GM18909 (cell line): ENCODE measurements at regions not wholly inside any gene's neighbourhood (a gene's known extent, or its start where the extent isn't known, plus 50 kb on each side); places are given as distances from the start of the nearest gene placed in this dataset.
"Not testable (repeated sequence)": the region's sequence is repeated elsewhere in the genome, so short reads cannot be mapped to it uniquely, and the experiment has no call there.

ENCODE experiments used
- ATAC-seq: cut with Tn5 transposase; IDR thresholded peaks from one replicate; pipeline ENCODE4 v1.9.1; 2021; ENCODE audit warnings: mild to moderate bottlenecking; ENCODE audit not compliant: unreplicated experiment, poor library complexity

- ATAC-seq = no peak
Measured at GRCh38 chr17:71200597-71200996, 920.2 kb upstream of the SOX9 start.

GRCh38 chr17:71201639-71202038 lies 919.2 kb upstream of the SOX9 start:
- ATAC-seq = no peak

GRCh38 chr17:71202449-71202848 lies 918.4 kb upstream of the SOX9 start:
- ATAC-seq = no peak

- no peak for ATAC-seq
Measured at GRCh38 chr17:71203953-71204352, 916.9 kb upstream of the SOX9 start.

- not testable (repeated sequence) for ATAC-seq
Measured at GRCh38 chr17:71205951-71206350, 914.9 kb upstream of the SOX9 start.

- ATAC-seq = no peak
Measured at GRCh38 chr17:71208111-71208704, 912.6 kb upstream of the SOX9 start.

- no peak for ATAC-seq
Measured at GRCh38 chr17:71213936-71214335, 906.9 kb upstream of the SOX9 start.

- ATAC-seq = no peak
Measured at GRCh38 chr17:71217769-71218168, 903.1 kb upstream of the SOX9 start.

- no peak for ATAC-seq
Measured at GRCh38 chr17:71224824-71225575, 895.8 kb upstream of the SOX9 start.

GRCh38 chr17:71227841-71228240 lies 893.0 kb upstream of the SOX9 start:
- ATAC-seq = no peak

GRCh38 chr17:71229070-71229469 lies 891.8 kb upstream of the SOX9 start:
- no peak for ATAC-seq

- ATAC-seq = no peak
Measured at GRCh38 chr17:71232801-71233559, 887.8 kb upstream of the SOX9 start.

- ATAC-seq = no peak
Measured at GRCh38 chr17:71234349-71234748, 886.5 kb upstream of the SOX9 start.

GRCh38 chr17:71237903-71238538 lies 882.8 kb upstream of the SOX9 start:
- no peak for ATAC-seq

- no peak for ATAC-seq
Measured at GRCh38 chr17:71247441-71248015, 873.3 kb upstream of the SOX9 start.

GRCh38 chr17:71251276-71251675 lies 869.5 kb upstream of the SOX9 start:
- no peak for ATAC-seq

GRCh38 chr17:71251951-71252350 lies 868.9 kb upstream of the SOX9 start:
- no peak for ATAC-seq

- no peak for ATAC-seq
Measured at GRCh38 chr17:71252436-71252835, 868.4 kb upstream of the SOX9 start.

- ATAC-seq = no peak
Measured at GRCh38 chr17:71257096-71257495, 863.7 kb upstream of the SOX9 start.

- ATAC-seq = no peak
Measured at GRCh38 chr17:71260366-71260940, 860.4 kb upstream of the SOX9 start.
